GM21825 (cell line): ENCODE measurements at regions not wholly inside any gene's neighbourhood (a gene's known extent, or its start where the extent isn't known, plus 50 kb on each side); places are given as distances from the start of the nearest gene placed in this dataset.
"Not testable (repeated sequence)": the region's sequence is repeated elsewhere in the genome, so short reads cannot be mapped to it uniquely, and the experiment has no call there.

Experiments
- ATAC-seq: cut with Tn5 transposase; IDR thresholded peaks from one replicate; pipeline ENCODE4 v1.9.1; 2021; ENCODE audit warnings: mild to moderate bottlenecking, moderate library complexity; ENCODE audit not compliant: unreplicated experiment

DNA sequence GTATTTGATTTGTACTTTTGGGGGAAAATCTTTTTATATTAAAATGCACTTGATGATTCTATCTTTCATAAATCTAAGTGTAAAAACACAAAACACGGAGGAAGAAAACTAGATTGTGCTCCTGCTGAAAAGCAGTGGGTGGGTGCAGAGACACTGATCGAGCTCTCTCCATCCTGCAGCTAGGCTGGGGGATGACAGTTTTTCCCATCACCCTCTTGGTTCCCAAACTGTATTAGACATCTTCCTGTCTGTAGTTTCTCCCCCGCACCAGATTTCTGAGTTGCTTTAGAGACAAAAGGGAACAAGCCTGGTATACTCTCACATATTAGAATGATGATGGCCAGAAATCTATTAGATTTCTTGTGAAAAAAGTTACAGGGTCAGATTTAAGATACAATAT, 99.6 kb downstream of the FAM114A2 start:
- ATAC-seq, result no peak

DNA sequence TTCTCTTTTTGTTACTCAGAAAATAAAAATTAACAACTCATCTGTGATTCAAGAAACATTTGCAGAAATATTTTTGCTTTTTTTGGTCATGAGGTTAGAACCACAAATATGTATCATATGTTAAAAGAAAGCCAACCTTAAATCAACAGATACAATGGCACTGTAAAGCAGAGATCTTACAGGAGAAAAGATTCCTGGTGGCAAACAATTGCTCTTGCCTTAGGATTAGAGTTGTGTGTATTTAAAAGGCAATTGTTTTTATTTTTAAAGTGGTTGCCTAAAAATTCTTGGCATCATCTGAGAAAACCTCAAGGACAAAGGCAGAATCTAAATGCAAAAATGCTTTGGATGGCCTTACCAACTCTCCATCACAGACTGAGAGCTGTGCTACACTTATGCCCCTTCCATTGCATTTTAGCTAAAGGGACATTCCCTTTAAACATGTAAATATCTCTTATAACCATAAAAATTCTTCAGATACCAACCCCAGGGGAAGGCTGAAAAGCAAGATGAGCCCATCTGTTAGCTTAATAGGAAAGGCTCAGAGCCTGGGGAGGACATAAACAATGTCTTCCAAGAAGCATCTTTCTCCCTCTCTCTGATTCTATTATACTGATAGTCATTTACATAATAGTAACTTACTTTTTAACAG, 100.4 kb downstream of the FAM114A2 start:
- no peak for ATAC-seq

DNA sequence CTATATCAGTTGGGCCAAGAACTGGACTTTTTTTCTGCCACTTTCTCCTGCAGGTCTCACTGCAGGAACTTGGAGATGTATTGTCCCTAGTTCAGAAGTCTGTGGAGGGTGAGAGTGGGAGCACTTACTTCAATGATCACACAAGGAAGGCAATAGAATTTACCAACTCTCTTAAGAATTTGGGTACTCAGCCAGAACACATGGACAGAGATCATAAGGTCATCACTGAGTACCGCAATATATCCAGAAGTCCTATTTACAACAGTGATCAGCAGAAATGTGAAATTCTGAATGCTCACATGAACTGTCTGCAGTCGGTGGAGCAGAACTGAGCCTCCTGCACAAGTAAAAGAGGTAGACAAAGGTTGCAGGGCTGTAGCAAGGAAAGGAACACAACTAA, 101.0 kb downstream of the FAM114A2 start:
- ATAC-seq, result no peak

GRCh38 chr5:153935151-153935550, 103.6 kb downstream of the FAM114A2 start:
- not testable (repeated sequence) for ATAC-seq

DNA sequence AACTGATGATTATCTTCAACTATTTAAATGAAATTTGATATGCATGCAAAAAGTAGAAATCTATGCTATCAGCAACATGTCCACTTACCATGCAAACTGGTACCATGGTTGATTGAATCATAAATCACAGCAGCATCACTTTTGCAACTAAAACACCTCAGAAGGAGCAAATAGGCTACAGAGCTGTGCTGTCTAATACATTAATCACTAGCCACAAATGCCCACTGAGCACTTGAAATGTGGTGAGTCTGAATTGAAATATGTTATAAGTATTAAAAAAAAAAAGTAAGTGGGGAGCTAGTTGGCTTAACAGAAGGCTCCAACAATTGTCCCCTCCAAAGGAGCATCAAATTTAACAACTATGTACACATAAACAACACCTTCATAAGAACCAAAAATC, 112.5 kb downstream of the FAM114A2 start:
- ATAC-seq, result no peak

DNA sequence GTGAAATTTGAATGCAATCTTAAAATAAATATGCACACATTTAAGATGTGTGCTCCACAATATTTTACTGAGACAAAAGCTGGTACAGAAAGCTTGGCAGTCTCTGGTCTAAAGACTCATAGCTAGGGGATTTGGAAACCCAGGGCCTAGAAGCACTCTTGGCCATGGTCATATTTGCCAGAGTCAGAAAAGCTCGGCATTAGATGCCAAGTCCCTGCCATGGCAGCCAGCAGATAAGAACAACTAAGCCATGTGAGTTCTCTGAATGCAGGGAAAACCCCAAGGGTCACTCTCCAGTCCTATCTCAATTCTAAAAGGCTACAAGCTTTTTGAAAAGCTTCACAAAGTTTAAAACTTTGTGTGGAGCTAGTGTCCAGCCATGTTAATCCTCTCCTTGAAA, 119.5 kb downstream of the FAM114A2 start:
- no peak for ATAC-seq

- ATAC-seq, result no peak
Measured at GRCh38 chr5:153907170-153907775, 131.4 kb downstream of the FAM114A2 start.

DNA sequence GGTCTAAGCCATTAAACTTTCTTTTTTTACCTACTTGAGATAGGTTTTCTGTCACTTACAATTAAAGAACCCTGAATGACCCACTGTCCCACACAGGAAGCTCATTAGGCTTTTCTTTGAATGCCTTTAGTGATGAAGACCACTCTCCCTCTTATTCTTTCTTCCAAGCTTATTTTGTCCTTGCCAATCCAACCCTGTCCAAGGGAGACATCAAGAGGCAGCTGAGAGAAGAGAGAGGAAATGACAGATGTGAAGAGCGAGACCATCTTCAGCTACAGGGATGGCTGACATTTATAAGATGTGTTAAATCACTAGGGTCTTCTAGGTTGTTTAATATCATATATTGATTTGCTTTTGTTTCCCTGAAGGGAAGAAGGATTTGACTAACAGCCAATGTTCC, 133.5 kb downstream of the FAM114A2 start:
- ATAC-seq, result no peak

- no peak for ATAC-seq
Measured at GRCh38 chr5:153903321-153903720, 135.4 kb downstream of the FAM114A2 start.

GRCh38 chr5:153902016-153902415, 136.7 kb downstream of the FAM114A2 start:
- no peak for ATAC-seq

GRCh38 chr5:153901449-153901848, 137.3 kb downstream of the FAM114A2 start:
- no peak for ATAC-seq

DNA sequence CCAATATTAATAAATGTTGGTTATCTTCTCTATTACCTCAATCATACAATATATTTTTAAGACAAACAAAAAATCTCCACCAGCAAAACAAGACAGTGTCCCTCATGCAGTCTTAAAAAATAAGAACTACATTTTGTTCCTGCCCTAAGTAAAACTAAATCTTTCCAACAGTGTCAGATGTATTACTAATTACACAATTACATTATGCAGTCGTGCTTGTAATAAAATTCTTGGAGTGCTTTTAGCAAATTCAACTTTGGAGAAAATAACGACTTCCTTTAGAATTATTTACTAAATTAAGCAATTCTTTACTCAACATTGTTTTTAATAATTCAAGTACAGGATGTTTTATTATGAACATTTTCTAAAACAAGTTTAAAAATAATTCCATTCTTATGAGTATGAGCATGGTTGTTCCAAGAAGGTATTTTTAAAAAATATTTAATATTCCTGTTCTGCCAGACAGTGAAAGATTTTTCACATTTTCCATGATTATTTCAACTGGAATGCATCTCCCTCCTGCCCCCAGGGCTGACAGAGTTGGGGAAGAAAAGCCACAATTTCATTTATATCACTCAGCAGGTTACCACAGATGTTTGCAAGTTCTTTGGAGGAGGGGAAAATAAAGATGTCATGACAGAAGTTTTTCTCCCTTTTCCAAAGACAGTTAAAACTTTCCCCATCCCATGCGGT, 137.9 kb downstream of the FAM114A2 start:
- ATAC-seq, result no peak

DNA sequence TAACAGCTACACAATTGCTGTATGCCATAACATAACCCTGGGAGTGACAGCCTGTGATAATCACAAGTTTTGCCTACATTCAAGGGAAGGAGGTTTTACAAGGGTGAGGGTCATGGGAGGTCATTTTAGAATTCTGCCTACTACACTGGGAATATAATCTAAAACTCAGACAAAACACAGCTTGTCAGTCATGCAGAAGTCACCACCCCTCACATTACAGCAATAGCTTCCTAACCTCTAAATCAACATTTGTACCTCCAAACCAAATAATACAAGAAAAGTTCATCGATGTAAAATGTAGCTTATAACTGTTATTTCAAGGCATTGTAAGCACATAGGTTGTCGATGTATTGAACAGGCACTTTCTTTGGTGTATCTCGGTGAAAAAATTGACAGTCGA, 139.0 kb downstream of the FAM114A2 start:
- no peak for ATAC-seq

DNA sequence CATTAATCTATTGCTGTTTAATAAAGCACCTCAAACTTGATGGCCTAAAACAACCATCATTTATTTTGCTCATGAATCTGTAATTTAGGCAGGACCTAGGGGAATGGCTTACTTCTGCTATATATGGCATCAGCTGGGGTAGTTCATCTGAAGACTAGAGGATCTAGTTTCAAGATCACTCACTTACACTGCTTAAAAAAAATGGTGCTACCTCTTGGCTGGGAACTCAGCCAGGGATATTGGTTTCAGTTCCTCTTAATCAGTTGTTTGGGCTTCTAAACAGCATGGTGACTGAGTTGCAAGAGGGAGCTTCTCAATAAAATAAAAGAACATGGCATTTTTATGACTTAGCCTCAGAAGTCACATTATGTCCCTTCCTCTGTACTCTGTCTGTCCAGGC, 142.0 kb downstream of the FAM114A2 start:
- ATAC-seq, result peak; percentile 98

GRCh38 chr5:153896117-153896516, 142.6 kb downstream of the FAM114A2 start:
- no peak for ATAC-seq

DNA sequence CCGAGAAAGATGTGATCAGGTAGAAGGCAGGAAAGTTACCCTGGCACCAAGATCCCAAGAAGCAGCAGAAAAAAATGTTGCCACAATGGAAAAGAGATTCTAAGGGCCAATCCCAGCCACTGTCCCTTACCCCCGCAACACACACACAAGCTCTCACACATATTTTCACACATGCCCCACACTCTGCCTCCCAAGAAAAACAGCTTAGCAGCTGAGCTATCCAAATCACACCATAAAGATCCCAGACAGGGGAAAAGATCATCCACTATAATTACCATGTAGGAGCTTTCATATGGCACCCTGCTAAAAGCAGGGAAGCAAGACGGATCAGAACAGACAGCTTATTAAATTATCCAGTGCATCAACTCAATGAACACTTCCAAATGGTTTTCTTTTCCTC, 143.4 kb downstream of the FAM114A2 start:
- no peak for ATAC-seq

- ATAC-seq, result no peak
Measured at GRCh38 chr5:153893817-153894216, 144.9 kb downstream of the FAM114A2 start.

DNA sequence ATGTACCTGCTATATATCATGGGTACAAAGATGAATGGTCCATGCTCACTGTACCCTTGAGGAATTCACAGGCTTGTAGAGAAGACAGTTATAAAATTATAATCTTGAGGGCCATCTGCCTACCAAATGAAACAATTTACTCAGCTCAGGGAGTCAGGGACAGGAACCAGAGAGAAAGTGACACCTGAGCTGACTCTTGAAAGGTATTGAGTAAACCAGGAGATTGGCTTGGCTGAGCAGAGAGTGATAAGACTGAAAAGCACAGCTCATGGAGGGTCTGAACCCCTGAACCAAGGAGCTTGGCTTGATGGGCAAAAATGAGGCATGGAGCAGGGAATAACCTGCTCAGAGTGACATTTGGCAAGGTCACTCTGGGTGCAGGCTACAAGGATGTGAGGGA, 147.3 kb downstream of the FAM114A2 start:
- ATAC-seq, result no peak

DNA sequence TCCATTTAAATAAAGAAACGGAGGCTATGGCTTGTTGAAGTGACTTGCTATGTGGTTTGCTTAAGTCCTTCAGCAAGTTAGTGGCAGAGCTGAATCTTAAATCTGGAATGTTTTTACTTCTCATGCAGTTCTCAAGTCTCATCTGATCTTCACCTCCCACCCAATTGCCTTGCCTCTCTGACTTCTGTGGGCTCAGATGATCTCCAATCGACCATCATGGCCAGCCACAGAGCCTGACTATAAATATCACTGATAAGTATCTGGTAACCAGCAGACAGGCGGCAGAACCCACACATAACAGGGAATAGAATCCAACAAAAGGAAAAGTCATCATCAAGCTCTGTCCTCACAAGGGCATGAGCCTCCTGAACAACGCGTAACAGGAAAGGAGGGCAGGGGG, 149.9 kb downstream of the FAM114A2 start:
- ATAC-seq, result no peak

- no peak for ATAC-seq
Measured at GRCh38 chr5:153885141-153885540, 153.6 kb downstream of the FAM114A2 start.

DNA sequence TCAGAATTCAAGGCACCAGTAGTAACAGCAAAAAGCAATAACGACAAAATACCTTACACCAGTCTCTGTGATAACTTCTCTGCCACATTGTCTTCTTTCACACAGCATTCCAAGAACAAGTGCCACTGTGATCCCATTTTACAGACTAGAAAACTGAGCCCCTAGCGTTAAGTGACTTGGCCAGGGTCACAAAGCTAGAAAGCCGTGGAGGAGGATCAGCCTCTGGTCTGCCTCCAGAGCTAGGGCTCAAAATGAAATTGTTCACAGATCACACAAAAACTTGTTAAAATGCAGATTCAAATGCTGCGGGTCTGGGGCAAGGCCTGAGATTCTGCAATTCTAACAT, 154.1 kb downstream of the FAM114A2 start:
- no peak for ATAC-seq

GRCh38 chr5:153883854-153884611, 154.7 kb downstream of the FAM114A2 start:
- ATAC-seq, result no peak
